Tibial nerve (tissue), 3 donors: ENCODE measurements at regions not wholly inside any gene's neighbourhood (a gene's known extent, or its start where the extent isn't known, plus 50 kb on each side); places are given as distances from the start of the nearest gene placed in this dataset.

Experiments used
- CTCF ChIP-seq, 5 experiments: fragments of 200-600 bp in 3 of 5; fragments of 450-650 bp in 2 of 5; sonication (generic) in 3 of 5; IDR thresholded peaks; one replicate each; pipeline ENCODE4 v1.5.1; 2016 to 2019; ENCODE audit warnings: antibody characterized with exemption in 5 of 5, mild to moderate bottlenecking in 3 of 5, moderate library complexity in 2 of 5
- POLR2A ChIP-seq, 2 donors: fragments of 450-650 bp; IDR thresholded peaks; one replicate each; pipeline ENCODE4 v1.6.1; 2017; ENCODE audit warnings: antibody characterized with exemption in 2 of 2, mild to moderate bottlenecking in 2 of 2, moderate library complexity in 2 of 2

GRCh38 chr11:64485074-64485473 lies 70.7 kb upstream of the SLC22A11 start:
- no peak for TF ChIP-seq CTCF (IDR thresholded peaks at IDR 0.05)
- TF ChIP-seq POLR2A (IDR thresholded peaks at IDR 0.05), result no peak
